SK-N-SH (cell line): ENCODE measurements at regions not wholly inside any gene's neighbourhood (a gene's known extent, or its start where the extent isn't known, plus 50 kb on each side); places are given as distances from the start of the nearest gene placed in this dataset.

Experiments used
- CTCF ChIA-PET: fragments of 300-600, 350-600 bp; formaldehyde crosslinking; extraction: SDS; loops from one replicate; lab custom pipeline; 2021; lab: Yijun Ruan, JAX
- POLR2A ChIA-PET: fragments of 350-600 bp; sonication (Branson Sonifier 250); formaldehyde crosslinking; extraction: SDS; loops from one replicate; lab custom pipeline; 2020; ENCODE audit warnings: antibody characterized with exemption, inconsistent platforms; lab: Yijun Ruan, JAX
- DNase-seq: peaks from one replicate; pipeline ENCODE4 v3.0.0; 2012
- H2AFZ ChIP-seq: fragments of 200-600 bp; sonication (generic); 2 replicates; pipeline ENCODE4 v1.8.1; 2016; ENCODE audit warnings: antibody characterized with exemption, mild to moderate bottlenecking, low read depth
- H3F3A ChIP-seq: fragments of 200-600 bp; sonication (generic); replicated peaks from 2 replicates; pipeline ENCODE3; 2016; ENCODE audit warnings: antibody characterized with exemption, mild to moderate bottlenecking; ENCODE audit not compliant: insufficient read depth
- H3K27ac ChIP-seq, 2 experiments: fragments of 200-500 bp in 1 of 2; fragments of 200-600 bp in 1 of 2; sonication (Bioruptor generic) in 1 of 2; sonication (generic), shearing (Covaris generic) in 1 of 2; 2 replicates each; pipeline versions ENCODE4 v1.5.1 to v1.6.1; 2014 to 2016; ENCODE audit warnings: low read depth in 2 of 2, inconsistent platforms in 1 of 2, low read length in 1 of 2, mild to moderate bottlenecking in 1 of 2, mixed read lengths in 1 of 2
- H3K27me3 ChIP-seq: fragments of 200-600 bp; sonication (generic), shearing (Covaris generic); 2 replicates; pipeline ENCODE4 v1.6.1; 2016; ENCODE audit warnings: mixed run types; ENCODE audit not compliant: insufficient read depth
- H3K36me3 ChIP-seq, 2 experiments: fragments of 200-500 bp in 1 of 2; fragments of 200-600 bp in 1 of 2; sonication (Bioruptor generic) in 1 of 2; sonication (generic) in 1 of 2; replicated peaks in 1 of 2; 2 replicates each; pipeline versions ENCODE3 to v1.5.1; 2014 to 2016; ENCODE audit warnings: low read length in 1 of 2, mild to moderate bottlenecking in 1 of 2; ENCODE audit not compliant: insufficient read depth in 2 of 2, control insufficient read depth in 1 of 2
- H3K4me1 ChIP-seq, 2 experiments: fragments of 200-500 bp in 1 of 2; fragments of 200-600 bp in 1 of 2; sonication (Bioruptor generic) in 1 of 2; sonication (generic), shearing (Covaris generic) in 1 of 2; 2 replicates each; pipeline versions ENCODE4 v1.5.1 to v1.6.1; 2014 to 2016; ENCODE audit warnings: low read depth in 1 of 2, low read length in 1 of 2, mixed run types in 1 of 2; ENCODE audit not compliant: insufficient read depth in 2 of 2, control insufficient read depth in 1 of 2
- H3K4me2 ChIP-seq: fragments of 200-600 bp; sonication (generic), shearing (Covaris generic); 2 replicates; pipeline ENCODE4 v1.6.1; 2017; ENCODE audit warnings: mixed run types
- H3K4me3 ChIP-seq, 2 experiments: fragments of 200-500 bp in 1 of 2; fragments of 200-600 bp in 1 of 2; sonication (Bioruptor generic) in 1 of 2; sonication (generic), shearing (Covaris generic) in 1 of 2; 2 replicates each; pipeline versions ENCODE4 v1.5.1 to v1.8.1; 2014 to 2016; ENCODE audit warnings: low read depth in 2 of 2, inconsistent platforms in 1 of 2, low read length in 1 of 2, mild to moderate bottlenecking in 1 of 2, mixed read lengths in 1 of 2, moderate library complexity in 1 of 2
- H3K79me2 ChIP-seq: fragments of 200-600 bp; sonication (generic); 2 replicates; pipeline ENCODE4 v1.8.1; 2017; ENCODE audit warnings: mild to moderate bottlenecking; ENCODE audit not compliant: insufficient read depth
- H3K9ac ChIP-seq: fragments of 200-600 bp; sonication (generic); 2 replicates; pipeline ENCODE4 v1.6.1; 2017; ENCODE audit warnings: mixed run types
- H3K9me2 ChIP-seq: fragments of 200-600 bp; sonication (generic); 2 replicates; pipeline ENCODE4 v1.6.1; 2017; ENCODE audit warnings: mixed run types
- H3K9me3 ChIP-seq: fragments of 200-600 bp; sonication (generic); 2 replicates; pipeline ENCODE4 v1.6.1; 2017; ENCODE audit warnings: mixed run types, mild to moderate bottlenecking, moderate library complexity
- H4K20me1 ChIP-seq: fragments of 200-600 bp; sonication (generic); 2 replicates; pipeline ENCODE4 v1.6.1; 2017; ENCODE audit warnings: mild to moderate bottlenecking, mixed run types; ENCODE audit not compliant: insufficient read depth
- CHD2 ChIP-seq: fragments of 150-350 bp; IDR thresholded peaks from 2 replicates; pipeline ENCODE4 v1.6.1; 2018; ENCODE audit warnings: low read length; ENCODE audit not compliant: partially characterized antibody
- ELF1 ChIP-seq: IDR thresholded peaks from 2 replicates; pipeline ENCODE4 v1.4.0; 2012
- FOXM1 ChIP-seq: IDR thresholded peaks from 2 replicates; pipeline ENCODE4 v1.4.0; 2012; ENCODE audit warnings: low read depth, mild to moderate bottlenecking
- GATA2 ChIP-seq: sonication (generic); formaldehyde crosslinking; IDR thresholded peaks from 2 replicates; pipeline ENCODE4 v1.5.0; 2020; ENCODE audit warnings: mild to moderate bottlenecking, missing genetic modification reagents
- NFIC ChIP-seq: IDR thresholded peaks from 2 replicates; pipeline ENCODE4 v1.4.0; 2012; ENCODE audit warnings: borderline replicate concordance
- POLR2AphosphoS5 ChIP-seq: IDR thresholded peaks from 2 replicates; pipeline ENCODE4 v1.6.1; 2012; ENCODE audit warnings: low read depth, low read length
- RCOR1 ChIP-seq: fragments of 150-350 bp; IDR thresholded peaks from 2 replicates; pipeline ENCODE4 v1.6.1; 2017; ENCODE audit warnings: antibody characterized with exemption, low read length
- REST ChIP-seq: IDR thresholded peaks from 2 replicates; pipeline ENCODE4 v1.6.1; 2012; ENCODE audit warnings: mild to moderate bottlenecking, low read depth, low read length, moderate library complexity
- RFX5 ChIP-seq: IDR thresholded peaks from 2 replicates; pipeline ENCODE4 v1.6.1; 2012; ENCODE audit warnings: mild to moderate bottlenecking, improper control_type of control experiment, low read length
- RXRA ChIP-seq: IDR thresholded peaks from 2 replicates; pipeline ENCODE4 v1.4.0; 2012; ENCODE audit warnings: low read depth, mild to moderate bottlenecking, borderline replicate concordance
- TAF1 ChIP-seq: IDR thresholded peaks from 2 replicates; pipeline ENCODE4 v1.6.1; 2012; ENCODE audit warnings: low read depth, mild to moderate bottlenecking, low read length, moderate library complexity, borderline replicate concordance
- USF2 ChIP-seq: fragments of 150-350 bp; IDR thresholded peaks from 2 replicates; pipeline ENCODE4 v1.6.1; 2017; ENCODE audit warnings: antibody characterized with exemption, low read length, low read depth, borderline replicate concordance
- YY1 ChIP-seq: IDR thresholded peaks from 2 replicates; pipeline ENCODE4 v1.4.0; 2012; ENCODE audit warnings: low read depth, mild to moderate bottlenecking
- WGBS: methylation state at CpG from one replicate; pipeline ENCODE4 v1.1.6; 2017; ENCODE audit warnings: low lambda C conversion rate; 5-methylcytosine and 5-hydroxymethylcytosine counted together
- TF ChIP-seq, protein P1 (sequence below): fragments of 200-600 bp; sonication (generic); IDR thresholded peaks from 2 replicates; pipeline ENCODE4 v1.6.1; 2017; ENCODE audit warnings: antibody characterized with exemption, mild to moderate bottlenecking, moderate library complexity
- TF ChIP-seq, protein P2 (sequence below): IDR thresholded peaks from 2 replicates; pipeline ENCODE4 v1.4.0; 2012; ENCODE audit warnings: low read depth, borderline replicate concordance
- TF ChIP-seq, protein P3 (sequence below): IDR thresholded peaks from 2 replicates; pipeline ENCODE4 v1.4.0; 2012; ENCODE audit warnings: low read depth, borderline replicate concordance
- TF ChIP-seq, protein P4 (sequence below): IDR thresholded peaks from 2 replicates; pipeline ENCODE4 v1.4.0; 2012; ENCODE audit warnings: low read depth

DNA sequence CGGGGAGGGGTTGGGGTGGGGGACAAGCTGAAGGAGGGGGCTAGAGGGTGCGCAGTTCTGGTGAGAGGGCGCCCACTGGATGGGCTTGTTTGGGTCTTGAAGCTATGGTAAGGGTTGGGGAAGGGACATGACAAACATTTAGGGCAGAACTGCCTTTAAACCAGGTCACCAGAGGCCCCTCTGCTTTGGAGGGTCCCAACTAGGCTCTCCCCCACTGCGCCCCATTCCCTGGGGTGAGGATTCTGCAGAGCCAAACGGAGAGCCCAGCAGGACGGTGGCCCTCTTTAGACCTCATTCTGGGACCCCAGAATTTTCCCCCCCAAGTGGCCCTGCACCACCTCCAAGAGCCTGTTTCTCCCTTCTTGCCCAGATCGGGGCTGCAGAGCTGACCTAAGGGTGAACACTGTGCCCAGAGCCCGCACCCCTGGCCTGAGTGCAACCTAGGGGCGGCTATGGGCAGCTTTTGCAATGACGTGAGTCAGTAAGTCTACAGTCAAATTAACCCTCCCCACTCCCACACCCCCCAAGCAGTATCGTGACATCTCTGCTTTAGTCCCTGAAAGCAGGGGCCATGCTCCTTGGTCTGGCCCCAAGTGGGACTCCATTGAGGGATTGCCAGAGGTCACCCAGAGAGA lies 593.8 kb downstream of the MATN1 start:
- Histone ChIP-seq H3K9ac (no peak overlapping the region), H2AFZ (no peak overlapping the region), H4K20me1 (no peaks in the 10 kb centered on the region), H3K27ac (no peak overlapping the region), H3K4me1 (peaks cover 0 to 27% of the 10 kb centered on the region in 2 experiments; a peak in 2 of 4 replicates), H3K79me2 (no peaks in the 10 kb centered on the region), H3K9me2 (no peaks in the 10 kb centered on the region), H3K9me3 (no peaks in the 10 kb centered on the region), H3K36me3 (no peaks in the 10 kb centered on the region), H3K4me3 (no peak overlapping the region), H3F3A (no peaks in the 10 kb centered on the region), H3K4me2 (no peak overlapping the region), H3K27me3 (no peaks in the 10 kb centered on the region)
- ChIA-PET POLR2A (no interaction called here), CTCF (interaction anchor here (1.3 to 5.1 kb wide), 3 partner anchors 17 to 251 kb away, joined by 3 to 20 read pairs (median 3); no protein-coding TSS in a partner anchor)
- WGBS = 40% methylated on average over 9 of the region's 11 CpGs
- DNase-seq = no peak
- TF ChIP-seq ELF1 = no peak
- TF ChIP-seq POLR2AphosphoS5 = no peak
- TF ChIP-seq RXRA = no peak

- H3K36me3 ChIP-seq = no peaks in the 10 kb centered on the region
- H3K9ac ChIP-seq = no peak overlapping the region
- H3K9me3 ChIP-seq = no peaks in the 10 kb centered on the region
- no peak overlapping the region for H3K4me3 ChIP-seq
- DNase-seq = no peak
- H3K27ac ChIP-seq = no peak overlapping the region
- no peak overlapping the region for H3K4me2 ChIP-seq
- no peaks in the 10 kb centered on the region for H3K9me2 ChIP-seq
- WGBS = 44% methylated on average over 7 of the region's 7 CpGs
- ChIA-PET CTCF (interaction anchor here (1.3 to 5.1 kb wide), 2 partner anchors 16 to 18 kb away, joined by 3 to 20 read pairs; no protein-coding TSS in a partner anchor), POLR2A (no interaction called here)
- H2AFZ ChIP-seq = no peak overlapping the region
- H3K27me3 ChIP-seq = no peaks in the 10 kb centered on the region
- no peaks in the 10 kb centered on the region for H3F3A ChIP-seq
- H3K79me2 ChIP-seq = no peaks in the 10 kb centered on the region
- H4K20me1 ChIP-seq = no peaks in the 10 kb centered on the region
- H3K4me1 ChIP-seq = peaks cover 0 to 21% of the 10 kb centered on the region in 2 experiments; a peak in 2 of 4 replicates
- TF ChIP-seq RFX5 (no peak), CHD2 (no peak), USF2 (no peak), GATA2 (CRISPR knock-in tag) (no peak), ELF1 (no peak), NFIC (no peak), FOXM1 (no peak), RCOR1 (no peak), POLR2AphosphoS5 (no peak), REST (no peak), YY1 (no peak), TAF1 (no peak)
- TF ChIP-seq, protein P1, sequence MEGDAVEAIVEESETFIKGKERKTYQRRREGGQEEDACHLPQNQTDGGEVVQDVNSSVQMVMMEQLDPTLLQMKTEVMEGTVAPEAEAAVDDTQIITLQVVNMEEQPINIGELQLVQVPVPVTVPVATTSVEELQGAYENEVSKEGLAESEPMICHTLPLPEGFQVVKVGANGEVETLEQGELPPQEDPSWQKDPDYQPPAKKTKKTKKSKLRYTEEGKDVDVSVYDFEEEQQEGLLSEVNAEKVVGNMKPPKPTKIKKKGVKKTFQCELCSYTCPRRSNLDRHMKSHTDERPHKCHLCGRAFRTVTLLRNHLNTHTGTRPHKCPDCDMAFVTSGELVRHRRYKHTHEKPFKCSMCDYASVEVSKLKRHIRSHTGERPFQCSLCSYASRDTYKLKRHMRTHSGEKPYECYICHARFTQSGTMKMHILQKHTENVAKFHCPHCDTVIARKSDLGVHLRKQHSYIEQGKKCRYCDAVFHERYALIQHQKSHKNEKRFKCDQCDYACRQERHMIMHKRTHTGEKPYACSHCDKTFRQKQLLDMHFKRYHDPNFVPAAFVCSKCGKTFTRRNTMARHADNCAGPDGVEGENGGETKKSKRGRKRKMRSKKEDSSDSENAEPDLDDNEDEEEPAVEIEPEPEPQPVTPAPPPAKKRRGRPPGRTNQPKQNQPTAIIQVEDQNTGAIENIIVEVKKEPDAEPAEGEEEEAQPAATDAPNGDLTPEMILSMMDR = no peak
- TF ChIP-seq, protein P2, sequence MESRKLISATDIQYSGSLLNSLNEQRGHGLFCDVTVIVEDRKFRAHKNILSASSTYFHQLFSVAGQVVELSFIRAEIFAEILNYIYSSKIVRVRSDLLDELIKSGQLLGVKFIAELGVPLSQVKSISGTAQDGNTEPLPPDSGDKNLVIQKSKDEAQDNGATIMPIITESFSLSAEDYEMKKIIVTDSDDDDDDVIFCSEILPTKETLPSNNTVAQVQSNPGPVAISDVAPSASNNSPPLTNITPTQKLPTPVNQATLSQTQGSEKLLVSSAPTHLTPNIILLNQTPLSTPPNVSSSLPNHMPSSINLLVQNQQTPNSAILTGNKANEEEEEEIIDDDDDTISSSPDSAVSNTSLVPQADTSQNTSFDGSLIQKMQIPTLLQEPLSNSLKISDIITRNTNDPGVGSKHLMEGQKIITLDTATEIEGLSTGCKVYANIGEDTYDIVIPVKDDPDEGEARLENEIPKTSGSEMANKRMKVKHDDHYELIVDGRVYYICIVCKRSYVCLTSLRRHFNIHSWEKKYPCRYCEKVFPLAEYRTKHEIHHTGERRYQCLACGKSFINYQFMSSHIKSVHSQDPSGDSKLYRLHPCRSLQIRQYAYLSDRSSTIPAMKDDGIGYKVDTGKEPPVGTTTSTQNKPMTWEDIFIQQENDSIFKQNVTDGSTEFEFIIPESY = no peak
- TF ChIP-seq, protein P3, sequence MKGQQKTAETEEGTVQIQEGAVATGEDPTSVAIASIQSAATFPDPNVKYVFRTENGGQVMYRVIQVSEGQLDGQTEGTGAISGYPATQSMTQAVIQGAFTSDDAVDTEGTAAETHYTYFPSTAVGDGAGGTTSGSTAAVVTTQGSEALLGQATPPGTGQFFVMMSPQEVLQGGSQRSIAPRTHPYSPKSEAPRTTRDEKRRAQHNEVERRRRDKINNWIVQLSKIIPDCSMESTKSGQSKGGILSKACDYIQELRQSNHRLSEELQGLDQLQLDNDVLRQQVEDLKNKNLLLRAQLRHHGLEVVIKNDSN = no peak
- TF ChIP-seq, protein P4, sequence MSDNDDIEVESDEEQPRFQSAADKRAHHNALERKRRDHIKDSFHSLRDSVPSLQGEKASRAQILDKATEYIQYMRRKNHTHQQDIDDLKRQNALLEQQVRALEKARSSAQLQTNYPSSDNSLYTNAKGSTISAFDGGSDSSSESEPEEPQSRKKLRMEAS = no peak
Measured at GRCh38 chr1:30129001-30129408, 594.4 kb downstream of the MATN1 start.
